ENCODE measurements at regions not wholly inside any gene's neighbourhood (a gene's known extent, or its start where the extent isn't known, plus 50 kb on each side); places are given as distances from the start of the nearest gene placed in this dataset.

- Histone ChIP-seq H3K56ac (ENCODE audit: extremely low read depth, insufficient read depth, low read length) (no peak overlapping the region), H3K14ac (replicated peaks; ENCODE audit: low read depth, low read length) (no peak overlapping the region), H2AK9ac (replicated peaks; ENCODE audit: low read depth, low read length, poor library complexity) (no peak overlapping the region), H3K27ac (ENCODE audit: insufficient read depth, low read length) (no peak overlapping the region), H2BK120ac (ENCODE audit: low read depth, low read length) (no peak overlapping the region), H3K23ac (ENCODE audit: low read depth, low read length) (no peak overlapping the region), H3K36me3 (ENCODE audit: control insufficient read depth, insufficient read depth, low read length) (no peaks in the 10 kb centered on the region), H4K8ac (ENCODE audit: low read depth in 2 of 2, low read length in 2 of 2) (no peak overlapping the region), H4K5ac (ENCODE audit: low read depth, low read length) (no peak overlapping the region), H2BK20ac (ENCODE audit: low read depth, low read length) (no peak overlapping the region), H2BK5ac (ENCODE audit: low read depth, low read length, poor library complexity, severe bottlenecking) (no peak overlapping the region), H3K27me3 (ENCODE audit: control insufficient read depth, insufficient read depth, low read length) (no peaks in the 10 kb centered on the region), H3K79me1 (ENCODE audit: low read depth in 1 of 2, low read length in 2 of 2) (no peaks in the 10 kb centered on the region), H3K4me2 (ENCODE audit: low read depth, low read length) (no peak overlapping the region), H3K4me1 (ENCODE audit: control insufficient read depth, insufficient read depth, low read length) (no peaks in the 10 kb centered on the region), H3K4ac (ENCODE audit: low read depth, low read length) (no peak overlapping the region), H3K18ac (ENCODE audit: low read depth, low read length) (no peak overlapping the region), H2BK15ac (ENCODE audit: low read depth, low read length) (no peak overlapping the region), H3K9me3 (ENCODE audit: control insufficient read depth, insufficient read depth, low read length) (no peaks in the 10 kb centered on the region), H2AK5ac (ENCODE audit: low read depth, low read length) (no peak overlapping the region), H4K91ac (ENCODE audit: insufficient read depth, low read depth, low read length) (no peak overlapping the region), H2AFZ (replicated peaks; ENCODE audit: low read length, poor library complexity) (no peak overlapping the region), H4K20me1 (ENCODE audit: insufficient read depth, low read length) (no peaks in the 10 kb centered on the region), H3K9me1 (ENCODE audit: insufficient read depth, low read length) (no peaks in the 10 kb centered on the region), H3K4me3 (ENCODE audit: insufficient read depth, low read depth, low read length) (no peak overlapping the region), H3K9ac (ENCODE audit: low read depth, low read length) (no peak overlapping the region)
- BruUV-seq (replicated peaks) = no TSS peak
- no peak for TF ChIP-seq FOS (IDR thresholded peaks at IDR 0.05; ENCODE audit: low read depth, low read length)
- no peak for TF ChIP-seq MXI1 (IDR thresholded peaks at IDR 0.05; ENCODE audit: borderline replicate concordance, low read depth, low read length)
- TF ChIP-seq ELK1 (IDR thresholded peaks at IDR 0.05; ENCODE audit: borderline replicate concordance, low read depth, low read length) = no peak
- TF ChIP-seq SMC3 (IDR thresholded peaks at IDR 0.05; ENCODE audit: low read depth, low read length) = no peak
- TF ChIP-seq NFE2L2 (IDR thresholded peaks at IDR 0.05; ENCODE audit: low read depth, low read length) = no peak
- TF ChIP-seq RFX5 (IDR thresholded peaks at IDR 0.05; ENCODE audit: low read depth, low read length) = no peak
- TF ChIP-seq POLR2A (IDR thresholded peaks at IDR 0.05; ENCODE audit: low read depth, low read length) = no peak
- no peak for TF ChIP-seq CTCF (conservative IDR thresholded peaks at IDR 0.05; ENCODE audit: low read depth, low read length)
- no peak for TF ChIP-seq RAD21 (IDR thresholded peaks at IDR 0.05; ENCODE audit: low read length)
- TF ChIP-seq MAFK (IDR thresholded peaks at IDR 0.05; ENCODE audit: low read depth, low read length) = no peak
- no peak for TF ChIP-seq RCOR1 (IDR thresholded peaks at IDR 0.05; ENCODE audit: insufficient replicate concordance, low read length)
- TF ChIP-seq MAZ (IDR thresholded peaks at IDR 0.05; ENCODE audit: borderline replicate concordance, low read depth, low read length) = no peak
- no peak for TF ChIP-seq CHD1 (IDR thresholded peaks at IDR 0.05; ENCODE audit: low read depth, low read length)
- TF ChIP-seq USF2 (IDR thresholded peaks at IDR 0.05; ENCODE audit: low read depth, low read length) = no peak
- TF ChIP-seq CEBPB (IDR thresholded peaks at IDR 0.05; ENCODE audit: low read depth, low read length) = no peak
- no peak for TF ChIP-seq BHLHE40 (IDR thresholded peaks at IDR 0.05; ENCODE audit: low read depth, low read length)
- DNase-seq (no peak), ATAC-seq (ENCODE audit: low read depth) (no peak)
- intact Hi-C loops (cut with micrococcal nuclease) = no loop called here
- in situ Hi-C loops (cut with MboI; ENCODE audit: low sequenced_read_pairs) = no loop called here
- ChIA-PET POLR2A (ENCODE audit: unreplicated experiment) (no interaction called here), CTCF (no interaction called here)
- dilution Hi-C loops (cut with HindIII; ENCODE audit: low sequenced_read_pairs, unreplicated experiment) = no loop called here
- WGBS, 2 experiments (ENCODE audit: extremely low coverage in 2 of 2, insufficient read length in 1 of 2) = 78% methylated on average over 1 of the region's 3 CpGs; no CpG with 5 or more reads in 1 of the 2 experiments
These were observed 124.7 kb upstream of the KCNQ5 start for GRCh38 chr6:72497186-72497585.
